AG04449 (cell line): ENCODE measurements at regions not wholly inside any gene's neighbourhood (a gene's known extent, or its start where the extent isn't known, plus 50 kb on each side); places are given as distances from the start of the nearest gene placed in this dataset.

Source experiments
- CTCF ChIA-PET: fragments of 350-600 bp; formaldehyde crosslinking; extraction: SDS; loops from one replicate; lab custom pipeline; 2021; ENCODE audit warnings: antibody characterized with exemption; lab: Yijun Ruan, JAX
- POLR2A ChIA-PET: fragments of 400-600, 350-600 bp; formaldehyde crosslinking; extraction: SDS; loops from one replicate; lab custom pipeline; 2020; ENCODE audit warnings: antibody characterized with exemption, inconsistent platforms; lab: Yijun Ruan, JAX
- DNase-seq: peaks from one replicate; pipeline ENCODE4 v3.0.0-alpha.2; 2010; ENCODE audit warnings: low read depth, low spot score
- H3K4me3 ChIP-seq: 2 replicates; pipeline ENCODE4 v1.5.1; 2011; ENCODE audit warnings: low read depth, mild to moderate bottlenecking, control low read depth, low read length
- TF ChIP-seq, protein P1 (sequence below): IDR thresholded peaks from one replicate; pipeline ENCODE4 v1.5.1; 2011; ENCODE audit warnings: mild to moderate bottlenecking, moderate library complexity, low read length, control low read depth, inconsistent platforms; ENCODE audit not compliant: insufficient read depth; ENCODE audit errors: missing control alignments

DNA sequence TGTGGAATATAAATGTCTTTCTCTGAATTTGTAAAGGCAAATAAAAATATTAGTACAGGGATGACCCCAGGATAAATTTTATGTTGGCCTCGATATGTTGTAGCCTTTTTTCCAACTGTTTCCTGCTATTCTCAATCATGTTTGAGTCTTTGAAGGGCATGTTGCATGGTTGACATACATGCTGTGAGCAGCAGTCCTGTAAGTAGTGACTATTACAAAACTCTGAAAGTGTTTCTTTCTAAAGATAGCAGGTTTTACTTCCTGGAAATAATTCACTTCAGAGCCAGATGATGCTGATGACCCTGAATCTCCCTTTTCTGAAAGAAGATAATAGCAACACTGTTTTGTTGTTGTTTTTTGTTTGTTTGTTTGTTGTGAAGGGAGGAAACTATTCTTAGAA, 393.0 kb upstream of the GNPDA2 start:
- no peak overlapping the region for H3K4me3 ChIP-seq
- no peak for DNase-seq
- TF ChIP-seq, protein P1, sequence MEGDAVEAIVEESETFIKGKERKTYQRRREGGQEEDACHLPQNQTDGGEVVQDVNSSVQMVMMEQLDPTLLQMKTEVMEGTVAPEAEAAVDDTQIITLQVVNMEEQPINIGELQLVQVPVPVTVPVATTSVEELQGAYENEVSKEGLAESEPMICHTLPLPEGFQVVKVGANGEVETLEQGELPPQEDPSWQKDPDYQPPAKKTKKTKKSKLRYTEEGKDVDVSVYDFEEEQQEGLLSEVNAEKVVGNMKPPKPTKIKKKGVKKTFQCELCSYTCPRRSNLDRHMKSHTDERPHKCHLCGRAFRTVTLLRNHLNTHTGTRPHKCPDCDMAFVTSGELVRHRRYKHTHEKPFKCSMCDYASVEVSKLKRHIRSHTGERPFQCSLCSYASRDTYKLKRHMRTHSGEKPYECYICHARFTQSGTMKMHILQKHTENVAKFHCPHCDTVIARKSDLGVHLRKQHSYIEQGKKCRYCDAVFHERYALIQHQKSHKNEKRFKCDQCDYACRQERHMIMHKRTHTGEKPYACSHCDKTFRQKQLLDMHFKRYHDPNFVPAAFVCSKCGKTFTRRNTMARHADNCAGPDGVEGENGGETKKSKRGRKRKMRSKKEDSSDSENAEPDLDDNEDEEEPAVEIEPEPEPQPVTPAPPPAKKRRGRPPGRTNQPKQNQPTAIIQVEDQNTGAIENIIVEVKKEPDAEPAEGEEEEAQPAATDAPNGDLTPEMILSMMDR, result no peak
- CTCF ChIA-PET, result no interaction called here
- POLR2A ChIA-PET, result no interaction called here

DNA sequence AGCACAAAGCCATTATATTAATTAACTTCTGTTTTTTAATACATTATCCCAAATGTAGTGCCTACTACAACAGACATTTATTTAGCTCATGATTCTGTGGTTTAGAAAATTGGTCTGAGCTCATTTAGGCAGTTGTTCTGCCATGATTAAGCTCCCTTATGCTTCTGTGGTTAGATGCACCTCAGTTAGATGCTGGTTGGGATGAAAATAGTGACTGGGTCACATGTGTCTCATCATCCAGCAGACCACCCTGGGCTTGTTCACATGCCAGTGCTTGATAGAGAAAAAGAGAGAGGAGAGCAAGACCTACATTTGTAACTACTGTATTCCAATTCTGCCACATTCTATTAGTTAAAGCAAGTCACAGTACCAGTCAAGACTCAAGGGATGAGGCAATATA, 376.4 kb upstream of the GNPDA2 start:
- TF ChIP-seq, protein P1, result no peak
- CTCF ChIA-PET, result no interaction called here
- POLR2A ChIA-PET, result no interaction called here
- no peak for DNase-seq
- no peak overlapping the region for H3K4me3 ChIP-seq

- no peak overlapping the region for H3K4me3 ChIP-seq
- TF ChIP-seq, protein P1, result no peak
- ChIA-PET POLR2A (no interaction called here), CTCF (no interaction called here)
- DNase-seq, result no peak
These were observed 374.8 kb upstream of the GNPDA2 start for GRCh38 chr4:45100956-45101818.

DNA sequence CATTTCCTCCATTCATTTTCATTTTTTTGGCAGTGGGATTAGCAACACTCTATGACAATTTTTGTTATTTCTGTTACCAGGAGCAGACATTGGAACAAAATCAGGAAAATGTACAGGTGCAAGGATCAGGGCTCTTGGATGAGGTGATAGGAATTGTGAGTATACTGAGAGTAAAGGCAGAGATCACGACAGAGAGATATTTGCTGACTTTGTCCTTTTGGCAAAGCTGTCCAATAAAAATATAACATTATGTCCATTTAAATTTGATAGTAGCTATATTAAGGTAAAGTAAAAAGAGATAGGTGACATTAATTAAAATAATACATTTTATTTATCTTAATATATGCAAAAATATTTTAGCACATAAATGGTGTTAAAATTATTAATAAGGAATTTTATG, 373.1 kb upstream of the GNPDA2 start:
- CTCF ChIA-PET, result no interaction called here
- H3K4me3 ChIP-seq, result no peak overlapping the region
- TF ChIP-seq, protein P1, result no peak
- DNase-seq, result no peak
- POLR2A ChIA-PET, result no interaction called here

DNA sequence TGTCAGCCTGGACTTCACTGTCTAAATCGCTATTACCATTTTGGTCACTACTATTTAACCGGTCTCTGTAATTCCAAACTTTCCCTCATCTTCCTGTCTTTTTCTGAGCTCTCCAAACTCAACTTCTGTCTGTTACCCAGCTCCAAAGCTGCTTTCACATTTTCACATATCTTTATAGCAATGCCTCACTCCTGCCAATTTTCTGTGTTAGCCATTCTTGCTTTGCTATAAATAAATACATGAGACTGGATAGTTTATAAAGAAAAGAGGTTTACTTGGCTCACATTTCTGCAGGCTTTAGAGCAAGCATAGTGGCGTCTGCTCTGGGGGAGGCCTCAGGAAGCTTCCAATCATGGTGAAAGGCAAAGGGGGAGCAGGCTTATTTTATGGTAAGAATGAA, 368.3 kb upstream of the GNPDA2 start:
- CTCF ChIA-PET, result no interaction called here
- POLR2A ChIA-PET, result no interaction called here
- TF ChIP-seq, protein P1, result no peak

DNA sequence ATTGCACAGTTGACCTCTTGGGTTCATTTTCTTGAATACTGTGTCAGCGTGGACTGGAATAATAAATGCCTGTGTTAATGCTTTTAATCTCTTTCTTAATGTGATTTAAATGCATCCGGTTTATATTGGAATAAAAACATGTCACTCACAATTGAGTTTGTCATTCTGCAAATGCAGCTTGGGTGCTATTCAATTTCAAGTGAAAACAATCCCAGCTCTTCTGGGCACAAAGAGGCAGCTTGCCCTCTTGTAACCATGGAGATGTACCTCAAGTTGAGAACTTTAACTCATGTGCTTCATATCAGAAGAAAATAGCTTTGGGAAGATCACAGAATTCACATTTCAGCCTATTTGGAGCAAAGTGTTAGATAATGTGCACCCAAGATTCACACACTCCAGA, 355.7 kb upstream of the GNPDA2 start:
- ChIA-PET POLR2A (no interaction called here), CTCF (no interaction called here)
- DNase-seq, result no peak
- TF ChIP-seq, protein P1, result no peak
- H3K4me3 ChIP-seq, result no peak overlapping the region

More for the DNA sequence above, 368.3 kb upstream of the GNPDA2 start:
- no peak for DNase-seq
- H3K4me3 ChIP-seq, result no peak overlapping the region
